HFFc6 (cell line): ENCODE measurements at regions not wholly inside any gene's neighbourhood (a gene's known extent, or its start where the extent isn't known, plus 50 kb on each side); places are given as distances from the start of the nearest gene placed in this dataset.

ENCODE experiments used
- DNase-seq: peaks from one replicate; pipeline ENCODE4 v3.0.0-alpha.2; 2018
- H3K27ac Mint-ChIP-seq: 2 replicates; pipeline ENCODE4 v1.8.0; 2020; ENCODE audit warnings: mild to moderate bottlenecking, mixed read lengths
- H3K27me3 Mint-ChIP-seq: 2 replicates; pipeline ENCODE4 v1.8.0; 2021; ENCODE audit warnings: mild to moderate bottlenecking, moderate library complexity, mixed read lengths; ENCODE audit not compliant: insufficient read depth
- H3K36me3 Mint-ChIP-seq: 2 replicates; pipeline ENCODE4 v1.8.0; 2021; ENCODE audit warnings: low read depth, mixed read lengths
- H3K4me1 Mint-ChIP-seq: 2 replicates; pipeline ENCODE4 v1.8.0; 2020; ENCODE audit warnings: low read depth, mixed read lengths
- H3K4me3 Mint-ChIP-seq: 2 replicates; pipeline ENCODE4 v1.8.0; 2020; ENCODE audit warnings: mild to moderate bottlenecking, moderate library complexity, mixed read lengths
- H3K9me3 Mint-ChIP-seq: 2 replicates; pipeline ENCODE4 v1.8.0; 2020; ENCODE audit warnings: mild to moderate bottlenecking, mixed read lengths
- CTCF ChIP-seq: fragments of 200-600 bp; sonication (generic); IDR thresholded peaks from 2 replicates; pipeline ENCODE4 v1.5.0; 2021; ENCODE audit warnings: antibody characterized with exemption, mild to moderate bottlenecking

GRCh38 chr21:27722095-27722494, 755.2 kb upstream of the ADAMTS5 start:
- Mint-ChIP-seq H3K27me3 (peaks cover 2% of the 10 kb centered on the region), H3K4me3 (no peak overlapping the region), H3K9me3 (no peaks in the 10 kb centered on the region), H3K4me1 (no peaks in the 10 kb centered on the region), H3K27ac (no peak overlapping the region), H3K36me3 (no peaks in the 10 kb centered on the region)
- no peak for DNase-seq
- no peak for TF ChIP-seq CTCF

- H3K4me1 Mint-ChIP-seq = no peaks in the 10 kb centered on the region
- H3K27ac Mint-ChIP-seq = no peak overlapping the region
- no peaks in the 10 kb centered on the region for H3K9me3 Mint-ChIP-seq
- H3K36me3 Mint-ChIP-seq = no peaks in the 10 kb centered on the region
- no peak for TF ChIP-seq CTCF
- no peak for DNase-seq
- no peak overlapping the region for H3K4me3 Mint-ChIP-seq
- H3K27me3 Mint-ChIP-seq = peaks cover 2% of the 10 kb centered on the region
Measured at GRCh38 chr21:27721675-27722074, 754.8 kb upstream of the ADAMTS5 start.

- H3K36me3 Mint-ChIP-seq = no peaks in the 10 kb centered on the region
- H3K27me3 Mint-ChIP-seq = peaks cover 4% of the 10 kb centered on the region
- no peak overlapping the region for H3K27ac Mint-ChIP-seq
- TF ChIP-seq CTCF = no peak
- no peaks in the 10 kb centered on the region for H3K4me1 Mint-ChIP-seq
- H3K4me3 Mint-ChIP-seq = no peak overlapping the region
- H3K9me3 Mint-ChIP-seq = no peaks in the 10 kb centered on the region
- no peak for DNase-seq
Measured at GRCh38 chr21:27719226-27719625, 752.3 kb upstream of the ADAMTS5 start.

GRCh38 chr21:27715131-27715530, 748.2 kb upstream of the ADAMTS5 start:
- no peaks in the 10 kb centered on the region for H3K9me3 Mint-ChIP-seq
- no peak for DNase-seq
- no peak overlapping the region for H3K27ac Mint-ChIP-seq
- H3K27me3 Mint-ChIP-seq = peaks cover 1% of the 10 kb centered on the region; the same call in 1 of the 2 replicates
- H3K36me3 Mint-ChIP-seq = no peaks in the 10 kb centered on the region
- no peak overlapping the region for H3K4me3 Mint-ChIP-seq
- H3K4me1 Mint-ChIP-seq = no peaks in the 10 kb centered on the region
- TF ChIP-seq CTCF = no peak

GRCh38 chr21:27713154-27714109, 746.5 kb upstream of the ADAMTS5 start:
- TF ChIP-seq CTCF = no peak
- H3K27me3 Mint-ChIP-seq = peaks cover 2% of the 10 kb centered on the region; the same call in 1 of the 2 replicates
- DNase-seq = no peak
- H3K36me3 Mint-ChIP-seq = 0 out of 2 replicates have a peak, but pooled peaks cover 2% of the 10 kb centered on the region
- no peaks in the 10 kb centered on the region for H3K4me1 Mint-ChIP-seq
- no peaks in the 10 kb centered on the region for H3K9me3 Mint-ChIP-seq
- H3K4me3 Mint-ChIP-seq = no peak overlapping the region
- H3K27ac Mint-ChIP-seq = no peak overlapping the region
